Transverse colon (tissue), 3 donors: ENCODE measurements at regions not wholly inside any gene's neighbourhood (a gene's known extent, or its start where the extent isn't known, plus 50 kb on each side); places are given as distances from the start of the nearest gene placed in this dataset.

Source experiments
- CTCF ChIP-seq, 5 experiments: fragments of 200-600 bp in 3 of 5; fragments of 450-650 bp in 2 of 5; sonication (generic) in 3 of 5; IDR thresholded peaks; 1 replicate in 2 of 5; 2 replicates in 3 of 5; pipeline ENCODE4 v1.5.1; 2016 to 2017; ENCODE audit warnings: antibody characterized with exemption in 5 of 5, inconsistent platforms in 3 of 5, mild to moderate bottlenecking in 2 of 5, moderate library complexity in 1 of 5
- POLR2A ChIP-seq: fragments of 450-650 bp; IDR thresholded peaks from one replicate; pipeline ENCODE4 v1.6.1; 2016; ENCODE audit warnings: antibody characterized with exemption, mild to moderate bottlenecking, moderate library complexity

DNA sequence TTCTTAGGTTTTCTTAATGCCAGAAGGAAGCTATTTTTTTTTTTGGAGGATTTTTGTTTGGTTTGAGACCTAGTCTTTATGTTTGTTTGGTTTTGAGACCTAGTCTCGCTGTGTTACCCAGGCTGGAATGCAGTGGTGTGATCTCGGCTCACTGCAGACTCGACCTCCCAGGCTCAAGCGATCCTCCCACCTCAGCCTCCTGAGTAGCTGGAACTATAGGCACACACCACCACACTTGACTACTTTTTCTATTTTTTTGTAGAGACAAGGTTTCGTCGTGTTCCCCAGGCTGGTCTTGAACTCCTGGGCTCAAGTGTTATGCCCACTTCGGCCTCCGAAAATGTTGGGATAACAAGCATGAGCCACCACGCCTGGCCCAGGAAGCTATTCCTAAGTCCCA lies 67.8 kb upstream of the NHSL1 start:
- TF ChIP-seq POLR2A (no peak), CTCF (IDR thresholded peaks at IDR 0.05) (no peak)
